Activated CD4-positive, alpha-beta T cell treated with anti-CD3 and anti-CD28 coated beads, Interleukin-10, Interleukin-2, amounts not matched to agents 100 ng/mL and 50 ng/mL, durations not matched to agents 16 hours and 8 hours (primary cell): ENCODE measurements at regions not wholly inside any gene's neighbourhood (a gene's known extent, or its start where the extent isn't known, plus 50 kb on each side); places are given as distances from the start of the nearest gene placed in this dataset.
"Not testable (repeated sequence)": the region's sequence is repeated elsewhere in the genome, so short reads cannot be mapped to it uniquely, and the experiment has no call there.

Source experiments
- DNase-seq: peaks from one replicate; pipeline ENCODE4 v3.0.0-alpha.2; 2020

GRCh38 chr1:238710697-238711096 is 675.7 kb upstream of the CHRM3 start:
- no peak for DNase-seq

GRCh38 chr1:238701024-238701423 is 685.3 kb upstream of the CHRM3 start:
- DNase-seq: no peak

- DNase-seq: no peak
Measured at GRCh38 chr1:238690415-238690814, 696.0 kb upstream of the CHRM3 start.

- DNase-seq: not testable (repeated sequence)
Measured at GRCh38 chr1:238684576-238684975, 701.8 kb upstream of the CHRM3 start.

- DNase-seq: no peak
Measured at GRCh38 chr1:238681451-238681850, 704.9 kb upstream of the CHRM3 start.

- DNase-seq: no peak
Measured at GRCh38 chr1:238681021-238681420, 705.3 kb upstream of the CHRM3 start.

GRCh38 chr1:238677567-238677966 is 708.8 kb upstream of the CHRM3 start:
- no peak for DNase-seq

GRCh38 chr1:238675221-238675620 is 711.1 kb upstream of the CHRM3 start:
- DNase-seq: no peak

GRCh38 chr1:238674316-238674715 is 712.1 kb upstream of the CHRM3 start:
- no peak for DNase-seq

- no peak for DNase-seq
Measured at GRCh38 chr1:238673561-238673960, 712.8 kb upstream of the CHRM3 start.

GRCh38 chr1:238672806-238673205 is 713.6 kb upstream of the CHRM3 start:
- no peak for DNase-seq

GRCh38 chr1:238672262-238672661 is 714.1 kb upstream of the CHRM3 start:
- no peak for DNase-seq

- no peak for DNase-seq
Measured at GRCh38 chr1:238664139-238664538, 722.2 kb upstream of the CHRM3 start.

- DNase-seq: no peak
Measured at GRCh38 chr1:238660849-238661248, 725.5 kb upstream of the CHRM3 start.

- no peak for DNase-seq
Measured at GRCh38 chr1:238658763-238659162, 727.6 kb upstream of the CHRM3 start.

GRCh38 chr1:238653693-238654321 is 732.6 kb upstream of the CHRM3 start:
- DNase-seq: no peak

GRCh38 chr1:238652346-238652968 is 733.9 kb upstream of the CHRM3 start:
- DNase-seq: no peak

- DNase-seq: no peak
Measured at GRCh38 chr1:238649200-238649599, 737.2 kb upstream of the CHRM3 start.

GRCh38 chr1:238648751-238649150 is 737.6 kb upstream of the CHRM3 start:
- DNase-seq: no peak

GRCh38 chr1:238648296-238648695 is 738.1 kb upstream of the CHRM3 start:
- DNase-seq: no peak

- no peak for DNase-seq
Measured at GRCh38 chr1:238647877-238648276, 738.5 kb upstream of the CHRM3 start.

- no peak for DNase-seq
Measured at GRCh38 chr1:238642231-238642630, 744.1 kb upstream of the CHRM3 start.

- DNase-seq: no peak
Measured at GRCh38 chr1:238639861-238640260, 746.5 kb upstream of the CHRM3 start.

GRCh38 chr1:238628110-238628509 is 737.4 kb upstream of the ZP4 start:
- DNase-seq: no peak

GRCh38 chr1:238624776-238625175 is 734.1 kb upstream of the ZP4 start:
- DNase-seq: no peak
